GM21423 (cell line): ENCODE measurements at regions not wholly inside any gene's neighbourhood (a gene's known extent, or its start where the extent isn't known, plus 50 kb on each side); places are given as distances from the start of the nearest gene placed in this dataset.

Source experiments
- ATAC-seq: cut with Tn5 transposase; IDR thresholded peaks from one replicate; pipeline ENCODE4 v1.9.1; 2021; ENCODE audit warnings: mild to moderate bottlenecking, moderate library complexity; ENCODE audit not compliant: unreplicated experiment

GRCh38 chr3:163126115-163126514 lies 1629.5 kb downstream of the OTOL1 start:
- ATAC-seq: no peak
